ENCODE measurements at regions not wholly inside any gene's neighbourhood (a gene's known extent, or its start where the extent isn't known, plus 50 kb on each side); places are given as distances from the start of the nearest gene placed in this dataset.

DNA sequence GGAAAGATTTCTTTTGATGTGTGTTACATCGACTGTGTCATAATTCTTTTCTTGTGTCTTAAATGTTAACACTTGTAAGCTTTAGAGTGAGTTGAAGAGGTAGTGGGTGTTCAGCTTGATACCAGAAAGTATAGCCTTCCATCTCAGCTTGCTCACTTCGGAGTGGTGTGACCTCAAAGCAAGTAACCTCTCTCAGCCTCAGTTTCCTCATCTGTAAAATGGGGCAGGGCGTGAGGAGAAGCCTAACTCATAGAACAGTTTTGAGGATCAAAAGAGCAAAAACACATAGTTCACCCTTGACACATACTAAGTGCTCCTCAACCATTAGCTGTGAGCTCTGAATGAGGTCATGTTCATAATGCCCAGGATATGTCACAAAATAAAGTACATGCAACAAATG is 434.8 kb upstream of the PROK2 start:
- no peak overlapping the region for H3K27ac ChIP-seq (replicated peaks)
- no peak overlapping the region for H3K4me3 ChIP-seq
- TF ChIP-seq, protein P1, sequence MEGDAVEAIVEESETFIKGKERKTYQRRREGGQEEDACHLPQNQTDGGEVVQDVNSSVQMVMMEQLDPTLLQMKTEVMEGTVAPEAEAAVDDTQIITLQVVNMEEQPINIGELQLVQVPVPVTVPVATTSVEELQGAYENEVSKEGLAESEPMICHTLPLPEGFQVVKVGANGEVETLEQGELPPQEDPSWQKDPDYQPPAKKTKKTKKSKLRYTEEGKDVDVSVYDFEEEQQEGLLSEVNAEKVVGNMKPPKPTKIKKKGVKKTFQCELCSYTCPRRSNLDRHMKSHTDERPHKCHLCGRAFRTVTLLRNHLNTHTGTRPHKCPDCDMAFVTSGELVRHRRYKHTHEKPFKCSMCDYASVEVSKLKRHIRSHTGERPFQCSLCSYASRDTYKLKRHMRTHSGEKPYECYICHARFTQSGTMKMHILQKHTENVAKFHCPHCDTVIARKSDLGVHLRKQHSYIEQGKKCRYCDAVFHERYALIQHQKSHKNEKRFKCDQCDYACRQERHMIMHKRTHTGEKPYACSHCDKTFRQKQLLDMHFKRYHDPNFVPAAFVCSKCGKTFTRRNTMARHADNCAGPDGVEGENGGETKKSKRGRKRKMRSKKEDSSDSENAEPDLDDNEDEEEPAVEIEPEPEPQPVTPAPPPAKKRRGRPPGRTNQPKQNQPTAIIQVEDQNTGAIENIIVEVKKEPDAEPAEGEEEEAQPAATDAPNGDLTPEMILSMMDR (IDR thresholded peaks at IDR 0.05; ENCODE audit: borderline replicate concordance) = no peak
- intact Hi-C loops (cut with micrococcal nuclease) = no loop called here
- H3K4me1 ChIP-seq = no peaks in the 10 kb centered on the region
- H3K36me3 ChIP-seq = no peaks in the 10 kb centered on the region
- no peak for DNase-seq
- H3K27me3 ChIP-seq (ENCODE audit: low read depth) = no peaks in the 10 kb centered on the region
- peaks cover 8% of the 10 kb centered on the region for H3K9me3 ChIP-seq (replicated peaks)

DNA sequence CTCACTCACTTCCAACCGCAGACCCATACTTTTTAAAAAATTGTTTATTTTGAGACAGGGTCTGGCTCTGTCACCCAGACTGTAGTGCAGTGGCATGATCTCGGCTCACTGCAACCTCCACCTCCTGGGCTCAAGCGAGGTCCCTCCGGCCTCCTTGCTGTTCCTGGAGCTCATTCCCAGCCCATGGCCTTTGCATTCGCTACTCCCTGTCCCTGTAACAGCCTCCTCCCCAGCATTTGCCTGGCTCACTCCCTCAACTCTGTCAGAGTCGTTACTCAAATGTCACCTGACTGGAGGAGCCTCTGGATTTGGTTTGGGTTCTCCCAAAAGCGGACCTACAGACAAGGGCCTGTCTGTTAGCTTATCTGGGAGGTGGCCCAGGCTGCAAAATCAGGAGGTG is 432.6 kb upstream of the PROK2 start:
- Histone ChIP-seq H3K36me3 (no peaks in the 10 kb centered on the region), H3K9me3 (replicated peaks) (no peaks in the 10 kb centered on the region), H3K27me3 (ENCODE audit: low read depth) (no peaks in the 10 kb centered on the region), H3K4me3 (no peak overlapping the region), H3K27ac (replicated peaks) (no peak overlapping the region), H3K4me1 (no peaks in the 10 kb centered on the region)
- intact Hi-C loops (cut with micrococcal nuclease) = no loop called here
- TF ChIP-seq, protein P1 (IDR thresholded peaks at IDR 0.05; ENCODE audit: borderline replicate concordance) = no peak
- no peak for DNase-seq

DNA sequence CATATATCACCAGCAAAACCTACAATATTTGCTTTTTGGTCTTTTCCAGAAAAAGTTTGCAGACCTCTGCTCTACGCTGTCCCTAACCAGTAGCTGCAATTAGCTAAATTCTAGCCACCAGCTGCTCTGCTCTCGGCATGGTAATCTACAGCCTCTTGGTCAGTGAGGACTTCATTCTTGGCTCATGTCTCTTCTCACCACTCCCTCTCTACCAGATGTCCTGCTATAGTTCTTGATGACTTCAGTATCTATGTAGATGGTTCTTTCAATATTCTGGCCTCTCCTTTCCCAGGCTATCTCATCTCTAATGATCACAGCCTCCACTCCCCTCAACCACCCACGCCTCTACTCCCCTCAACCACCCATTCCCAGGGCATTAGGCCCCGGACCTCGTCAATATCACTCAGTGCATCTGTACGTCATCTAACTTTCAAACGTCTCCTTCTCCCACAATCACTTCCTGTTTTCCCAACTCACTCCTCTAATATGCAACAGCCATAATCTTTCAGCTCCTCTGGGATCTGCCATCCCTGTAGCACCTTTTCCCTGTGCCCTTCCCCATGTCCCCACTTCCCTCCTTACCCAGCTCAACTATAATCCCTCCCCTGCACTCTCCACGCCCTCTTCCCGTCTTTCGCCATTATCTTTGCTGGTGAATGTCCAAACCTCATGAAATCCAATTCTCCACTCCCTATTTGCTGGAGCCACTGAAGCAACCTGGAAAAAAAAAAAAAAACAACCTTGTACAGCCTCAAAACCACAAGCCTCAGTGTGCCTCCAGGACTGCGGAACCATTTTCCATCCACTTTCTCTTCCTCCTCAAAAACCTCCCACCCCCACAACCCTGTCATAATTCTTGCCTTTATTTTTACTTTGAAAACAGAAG is 429.4 kb upstream of the PROK2 start:
- DNase-seq = no peak
- no peaks in the 10 kb centered on the region for H3K36me3 ChIP-seq
- H3K4me1 ChIP-seq = no peaks in the 10 kb centered on the region
- H3K9me3 ChIP-seq (replicated peaks) = no peaks in the 10 kb centered on the region
- intact Hi-C loops (cut with micrococcal nuclease) = no loop called here
- H3K4me3 ChIP-seq = no peak overlapping the region
- no peaks in the 10 kb centered on the region for H3K27me3 ChIP-seq (ENCODE audit: low read depth)
- TF ChIP-seq, protein P1 (IDR thresholded peaks at IDR 0.05; ENCODE audit: borderline replicate concordance) = no peak
- H3K27ac ChIP-seq (replicated peaks) = no peak overlapping the region

DNA sequence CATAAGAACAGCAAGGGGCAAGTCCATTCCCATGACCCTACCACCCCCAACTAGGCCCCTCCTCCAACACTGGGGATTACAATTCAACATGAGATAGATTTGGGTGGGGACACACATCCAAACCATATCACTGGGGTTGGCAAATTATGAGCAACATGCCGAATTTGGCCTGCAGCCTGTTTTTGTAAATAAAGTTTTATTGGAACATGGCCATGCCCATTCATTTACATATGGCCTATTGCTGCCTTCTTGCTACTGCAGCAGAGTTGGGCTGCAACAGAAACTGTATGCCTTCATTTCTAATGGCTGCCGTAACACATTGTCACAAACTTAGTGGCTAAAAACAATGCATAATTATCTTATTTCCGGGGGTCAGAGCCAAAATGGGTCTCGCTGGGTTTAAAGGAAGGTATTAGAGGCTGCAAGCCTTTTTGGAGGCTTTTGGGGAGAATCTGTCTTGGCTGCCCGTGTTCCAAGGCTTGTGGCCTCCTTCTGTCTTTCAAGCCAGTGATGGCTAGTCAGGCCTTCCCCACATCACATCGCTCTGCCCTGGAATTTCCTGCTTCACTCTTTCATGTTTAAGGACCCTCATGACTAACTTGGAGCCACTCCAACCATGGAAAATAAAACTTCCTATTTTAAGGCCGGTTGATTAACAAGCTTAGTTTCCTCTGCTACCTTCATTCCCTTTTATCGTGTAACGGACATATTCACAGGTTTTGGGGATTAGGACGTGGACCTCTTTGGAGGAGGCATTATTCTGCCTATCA is 428.5 kb upstream of the PROK2 start:
- Histone ChIP-seq H3K9me3 (replicated peaks) (no peaks in the 10 kb centered on the region), H3K27me3 (ENCODE audit: low read depth) (no peaks in the 10 kb centered on the region), H3K27ac (replicated peaks) (no peak overlapping the region), H3K4me3 (no peak overlapping the region), H3K36me3 (no peaks in the 10 kb centered on the region), H3K4me1 (no peaks in the 10 kb centered on the region)
- DNase-seq = no peak
- TF ChIP-seq, protein P1 (IDR thresholded peaks at IDR 0.05; ENCODE audit: borderline replicate concordance) = no peak
- intact Hi-C loops (cut with micrococcal nuclease) = no loop called here

DNA sequence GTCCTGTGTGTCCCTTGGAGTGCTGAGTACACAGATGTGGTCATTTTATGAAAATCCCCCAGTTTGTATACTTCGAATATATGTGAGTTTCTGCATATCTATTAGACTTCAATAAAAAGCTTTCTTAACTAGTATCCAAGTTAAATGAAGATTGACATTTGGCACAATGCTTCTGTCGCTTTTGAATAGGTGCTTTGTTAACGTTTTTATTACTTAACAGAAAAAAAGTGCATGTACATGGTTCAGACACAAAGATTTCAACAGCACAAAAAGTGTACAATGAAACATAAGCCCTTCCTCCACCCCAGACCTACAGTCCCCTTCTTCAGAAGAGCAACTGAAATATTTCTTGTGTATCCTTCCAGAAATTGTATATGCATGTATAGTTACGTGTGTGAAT is 427.4 kb upstream of the PROK2 start:
- Histone ChIP-seq H3K36me3 (no peaks in the 10 kb centered on the region), H3K4me1 (no peaks in the 10 kb centered on the region), H3K27me3 (ENCODE audit: low read depth) (peaks cover 5% of the 10 kb centered on the region), H3K9me3 (replicated peaks) (no peaks in the 10 kb centered on the region), H3K4me3 (no peak overlapping the region), H3K27ac (replicated peaks) (no peak overlapping the region)
- TF ChIP-seq, protein P1 (IDR thresholded peaks at IDR 0.05; ENCODE audit: borderline replicate concordance) = no peak
- DNase-seq = no peak
- intact Hi-C loops (cut with micrococcal nuclease) = no loop called here
